ENCODE measurements at regions not wholly inside any gene's neighbourhood (a gene's known extent, or its start where the extent isn't known, plus 50 kb on each side); places are given as distances from the start of the nearest gene placed in this dataset.

DNA sequence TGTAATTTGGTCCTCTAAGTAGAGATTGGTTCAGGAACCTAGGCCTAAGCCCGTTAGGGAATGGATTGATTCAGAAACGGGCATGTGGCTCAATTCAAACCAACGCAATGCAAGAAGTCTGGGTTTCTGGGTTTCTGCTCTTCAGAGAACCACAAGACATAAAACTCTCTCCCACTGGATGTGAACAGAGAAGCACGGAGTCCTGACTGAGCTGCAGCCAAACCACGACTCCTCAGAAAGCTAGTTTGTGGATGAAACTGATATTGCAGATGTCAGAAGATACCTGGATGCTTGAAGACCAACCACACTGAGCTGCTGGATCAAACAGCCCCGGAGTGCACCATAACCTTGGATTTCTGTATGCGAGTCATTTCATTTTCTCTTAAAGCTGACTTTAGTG is 50.0 kb downstream of the SOD2 start:
- no peaks in the 10 kb centered on the region for H3K79me2 ChIP-seq (ENCODE audit: insufficient read depth, low read length)
- no peaks in the 10 kb centered on the region for H3K36me3 ChIP-seq (ENCODE audit: insufficient read depth, low read length)
- no peak overlapping the region for H3K4me3 ChIP-seq (ENCODE audit: low read depth, low read length, poor library complexity, severe bottlenecking)
- no peak overlapping the region for H3K27ac ChIP-seq (ENCODE audit: low read depth, low read length, poor library complexity, severe bottlenecking)
- H2AFZ ChIP-seq (ENCODE audit: low read length) = no peak overlapping the region
- no peaks in the 10 kb centered on the region for H3K9me3 ChIP-seq (ENCODE audit: low read length)
- no peak overlapping the region for H3K9ac ChIP-seq (ENCODE audit: low read length)
- TF ChIP-seq EZH2 (IDR thresholded peaks at IDR 0.05; ENCODE audit: borderline replicate concordance, low read length) = no peak
- TF ChIP-seq, protein P1, sequence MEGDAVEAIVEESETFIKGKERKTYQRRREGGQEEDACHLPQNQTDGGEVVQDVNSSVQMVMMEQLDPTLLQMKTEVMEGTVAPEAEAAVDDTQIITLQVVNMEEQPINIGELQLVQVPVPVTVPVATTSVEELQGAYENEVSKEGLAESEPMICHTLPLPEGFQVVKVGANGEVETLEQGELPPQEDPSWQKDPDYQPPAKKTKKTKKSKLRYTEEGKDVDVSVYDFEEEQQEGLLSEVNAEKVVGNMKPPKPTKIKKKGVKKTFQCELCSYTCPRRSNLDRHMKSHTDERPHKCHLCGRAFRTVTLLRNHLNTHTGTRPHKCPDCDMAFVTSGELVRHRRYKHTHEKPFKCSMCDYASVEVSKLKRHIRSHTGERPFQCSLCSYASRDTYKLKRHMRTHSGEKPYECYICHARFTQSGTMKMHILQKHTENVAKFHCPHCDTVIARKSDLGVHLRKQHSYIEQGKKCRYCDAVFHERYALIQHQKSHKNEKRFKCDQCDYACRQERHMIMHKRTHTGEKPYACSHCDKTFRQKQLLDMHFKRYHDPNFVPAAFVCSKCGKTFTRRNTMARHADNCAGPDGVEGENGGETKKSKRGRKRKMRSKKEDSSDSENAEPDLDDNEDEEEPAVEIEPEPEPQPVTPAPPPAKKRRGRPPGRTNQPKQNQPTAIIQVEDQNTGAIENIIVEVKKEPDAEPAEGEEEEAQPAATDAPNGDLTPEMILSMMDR (IDR thresholded peaks at IDR 0.05; ENCODE audit: low read length) = no peak
- H3K4me2 ChIP-seq (ENCODE audit: low read length) = no peak overlapping the region
- H3K27me3 ChIP-seq (ENCODE audit: insufficient read depth, low read length) = 0 out of 2 replicates have a peak, but pooled peaks cover 5% of the 10 kb centered on the region
- H4K20me1 ChIP-seq (ENCODE audit: insufficient read depth, low read length) = no peaks in the 10 kb centered on the region
- H3K4me1 ChIP-seq (ENCODE audit: insufficient read depth, low read length, severe bottlenecking) = no peaks in the 10 kb centered on the region
- H3F3A ChIP-seq (ENCODE audit: insufficient read depth, low read length) = no peaks in the 10 kb centered on the region
- H3K9me2 ChIP-seq (ENCODE audit: low read depth, low read length) = no peaks in the 10 kb centered on the region

GRCh38 chr6:159642481-159642880 is 50.6 kb downstream of the SOD2 start:
- Histone ChIP-seq H3K27ac (ENCODE audit: low read depth, low read length, poor library complexity, severe bottlenecking) (no peak overlapping the region), H3K9me3 (ENCODE audit: low read length) (no peaks in the 10 kb centered on the region), H3K36me3 (ENCODE audit: insufficient read depth, low read length) (no peaks in the 10 kb centered on the region), H3K79me2 (ENCODE audit: insufficient read depth, low read length) (no peaks in the 10 kb centered on the region), H3K9ac (ENCODE audit: low read length) (no peak overlapping the region), H3K4me1 (ENCODE audit: insufficient read depth, low read length, severe bottlenecking) (no peaks in the 10 kb centered on the region), H3F3A (ENCODE audit: insufficient read depth, low read length) (no peaks in the 10 kb centered on the region), H4K20me1 (ENCODE audit: insufficient read depth, low read length) (no peaks in the 10 kb centered on the region), H2AFZ (ENCODE audit: low read length) (no peak overlapping the region), H3K9me2 (ENCODE audit: low read depth, low read length) (no peaks in the 10 kb centered on the region), H3K4me2 (ENCODE audit: low read length) (no peak overlapping the region), H3K27me3 (ENCODE audit: insufficient read depth, low read length) (0 out of 2 replicates have a peak, but pooled peaks cover 5% of the 10 kb centered on the region), H3K4me3 (ENCODE audit: low read depth, low read length, poor library complexity, severe bottlenecking) (no peak overlapping the region)
- TF ChIP-seq, protein P1 (IDR thresholded peaks at IDR 0.05; ENCODE audit: low read length) = no peak
- no peak for TF ChIP-seq EZH2 (IDR thresholded peaks at IDR 0.05; ENCODE audit: borderline replicate concordance, low read length)

- no peaks in the 10 kb centered on the region for H3K9me2 ChIP-seq (ENCODE audit: low read depth, low read length)
- H3K9ac ChIP-seq (ENCODE audit: low read length) = no peak overlapping the region
- TF ChIP-seq, protein P1 (IDR thresholded peaks at IDR 0.05; ENCODE audit: low read length) = no peak
- no peak for TF ChIP-seq EZH2 (IDR thresholded peaks at IDR 0.05; ENCODE audit: borderline replicate concordance, low read length)
- 0 out of 2 replicates have a peak, but pooled peaks cover 5% of the 10 kb centered on the region for H3K27me3 ChIP-seq (ENCODE audit: insufficient read depth, low read length)
- no peaks in the 10 kb centered on the region for H3K36me3 ChIP-seq (ENCODE audit: insufficient read depth, low read length)
- no peaks in the 10 kb centered on the region for H3K79me2 ChIP-seq (ENCODE audit: insufficient read depth, low read length)
- no peak overlapping the region for H3K4me3 ChIP-seq (ENCODE audit: low read depth, low read length, poor library complexity, severe bottlenecking)
- H4K20me1 ChIP-seq (ENCODE audit: insufficient read depth, low read length) = no peaks in the 10 kb centered on the region
- no peaks in the 10 kb centered on the region for H3F3A ChIP-seq (ENCODE audit: insufficient read depth, low read length)
- H3K4me2 ChIP-seq (ENCODE audit: low read length) = no peak overlapping the region
- no peaks in the 10 kb centered on the region for H3K4me1 ChIP-seq (ENCODE audit: insufficient read depth, low read length, severe bottlenecking)
- no peaks in the 10 kb centered on the region for H3K9me3 ChIP-seq (ENCODE audit: low read length)
- no peak overlapping the region for H2AFZ ChIP-seq (ENCODE audit: low read length)
- no peak overlapping the region for H3K27ac ChIP-seq (ENCODE audit: low read depth, low read length, poor library complexity, severe bottlenecking)
Measured at GRCh38 chr6:159640722-159641482, 52.1 kb downstream of the SOD2 start.
